ENCODE measurements at regions not wholly inside any gene's neighbourhood (a gene's known extent, or its start where the extent isn't known, plus 50 kb on each side); places are given as distances from the start of the nearest gene placed in this dataset.
A peak's percentile ranks its signal among the peaks of the same experiment; 100 is the strongest.

GRCh38 chr13:111448504-111448903, 128.1 kb downstream of the TEX29 start:
- DNase-seq (ENCODE audit: low read depth in 3 of 3, low spot score in 2 of 3), result no peak

- no peak for DNase-seq (ENCODE audit: low read depth in 3 of 3, low spot score in 2 of 3)
Observed at GRCh38 chr13:111449041-111449440, 128.6 kb downstream of the TEX29 start.

- DNase-seq (ENCODE audit: low read depth in 3 of 3, low spot score in 2 of 3), result no peak
Observed at GRCh38 chr13:111451402-111451801, 131.0 kb downstream of the TEX29 start.

DNA sequence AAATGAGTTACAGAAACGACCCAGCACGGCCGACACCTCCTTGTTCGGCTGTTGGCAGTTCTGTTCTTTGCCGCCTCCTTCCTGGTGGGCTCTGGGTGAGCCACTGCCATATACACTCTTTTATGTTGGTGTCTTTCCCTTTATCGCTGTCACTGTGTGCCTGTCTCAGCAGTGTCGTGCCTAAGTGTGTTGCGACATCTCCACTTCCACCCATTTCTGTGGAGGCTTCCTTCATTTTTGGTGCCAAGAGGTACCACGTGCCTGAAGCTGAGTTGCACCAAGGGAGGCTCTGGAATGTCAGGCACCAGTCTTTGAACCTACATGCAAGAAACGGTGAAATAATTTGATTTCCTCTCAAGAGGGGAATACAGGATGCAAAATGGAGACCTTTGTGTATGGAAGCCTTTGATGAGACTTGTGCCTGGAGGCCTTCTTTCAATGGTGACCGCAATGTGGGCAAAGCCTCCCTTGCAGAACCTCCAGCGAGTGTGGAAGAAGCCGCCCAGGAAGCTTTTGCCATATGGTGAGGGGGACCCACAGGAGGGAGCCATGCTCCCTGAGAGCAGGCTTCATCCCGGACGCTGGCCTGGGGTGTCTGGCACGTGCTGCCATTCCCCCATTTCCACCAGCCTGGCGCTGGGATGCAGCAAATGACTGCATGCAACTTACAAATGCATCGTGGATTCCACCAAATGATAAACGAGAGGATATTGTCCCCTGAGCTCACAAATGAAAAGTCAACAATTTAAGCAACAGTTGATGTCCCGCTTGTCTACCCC, 136.2 kb downstream of the TEX29 start:
- no peak for DNase-seq (ENCODE audit: low read depth in 3 of 3, low spot score in 2 of 3)

DNA sequence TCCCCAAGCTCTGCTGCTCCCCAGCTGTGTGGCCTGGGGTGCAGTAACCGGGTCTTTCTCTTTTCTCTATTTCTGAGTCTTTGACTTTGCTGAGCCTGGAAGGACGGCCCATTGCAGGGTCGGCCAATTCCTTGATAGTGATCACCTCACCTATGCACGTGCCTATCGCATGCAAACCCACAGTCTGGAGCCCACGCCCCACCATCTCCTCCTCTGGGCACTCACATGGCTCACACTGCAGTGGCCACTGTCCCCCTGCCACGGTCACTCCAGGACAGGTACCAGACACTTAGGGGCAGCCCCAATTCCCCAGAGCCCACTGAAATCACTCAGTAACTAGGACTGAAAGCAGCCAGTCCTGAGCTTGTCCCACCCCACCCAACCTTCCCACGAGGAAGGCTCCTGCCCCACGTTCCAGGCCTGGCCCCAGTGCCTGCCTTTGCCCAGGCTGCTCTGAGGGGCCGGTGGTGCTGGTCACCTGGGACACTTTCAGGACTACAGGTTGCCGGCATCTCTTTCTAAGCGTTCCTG, 137.6 kb downstream of the TEX29 start:
- no peak for DNase-seq (ENCODE audit: low read depth in 3 of 3, low spot score in 2 of 3)

- DNase-seq (ENCODE audit: low read depth in 3 of 3, low spot score in 2 of 3), result no peak
Observed at GRCh38 chr13:111458739-111459138, 138.3 kb downstream of the TEX29 start.

GRCh38 chr13:111459803-111460547, 139.5 kb downstream of the TEX29 start:
- no peak for DNase-seq (ENCODE audit: low read depth in 3 of 3, low spot score in 2 of 3)

- peak; percentile 27 to 33 (median 32) for DNase-seq (ENCODE audit: low read depth in 3 of 3, low spot score in 2 of 3)
Observed at GRCh38 chr13:111460548-111461444, 140.4 kb downstream of the TEX29 start.

- DNase-seq (ENCODE audit: low read depth in 3 of 3, low spot score in 2 of 3), result no peak
Observed at GRCh38 chr13:111461445-111462149, 141.2 kb downstream of the TEX29 start.

DNA sequence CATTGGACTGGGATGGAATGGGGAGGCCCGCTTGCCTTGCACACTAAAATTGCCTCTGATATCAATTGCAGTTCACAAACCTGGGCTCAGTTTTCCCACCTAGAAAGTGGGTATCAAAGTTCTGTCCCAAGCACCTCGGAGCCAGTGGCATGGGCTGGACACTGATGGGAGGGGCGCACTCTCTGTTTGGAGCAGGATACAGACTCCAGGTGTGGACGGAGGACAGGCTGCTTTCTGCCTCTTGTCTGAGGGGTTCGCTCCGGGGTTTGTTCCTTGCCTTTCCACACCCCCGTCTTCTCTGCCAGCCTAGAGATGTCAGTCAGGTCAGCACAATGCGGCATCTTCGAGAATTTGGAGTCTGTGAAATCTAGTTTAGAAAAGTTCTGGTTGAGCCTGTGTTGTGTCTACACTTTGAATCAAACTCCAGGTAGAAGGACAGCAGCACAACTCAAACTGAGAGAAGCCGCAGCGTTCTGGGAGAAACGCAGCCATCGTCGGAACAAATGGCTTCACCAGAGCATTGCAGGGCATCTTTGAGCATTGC, 141.9 kb downstream of the TEX29 start:
- no peak for DNase-seq (ENCODE audit: low read depth in 3 of 3, low spot score in 2 of 3)

DNA sequence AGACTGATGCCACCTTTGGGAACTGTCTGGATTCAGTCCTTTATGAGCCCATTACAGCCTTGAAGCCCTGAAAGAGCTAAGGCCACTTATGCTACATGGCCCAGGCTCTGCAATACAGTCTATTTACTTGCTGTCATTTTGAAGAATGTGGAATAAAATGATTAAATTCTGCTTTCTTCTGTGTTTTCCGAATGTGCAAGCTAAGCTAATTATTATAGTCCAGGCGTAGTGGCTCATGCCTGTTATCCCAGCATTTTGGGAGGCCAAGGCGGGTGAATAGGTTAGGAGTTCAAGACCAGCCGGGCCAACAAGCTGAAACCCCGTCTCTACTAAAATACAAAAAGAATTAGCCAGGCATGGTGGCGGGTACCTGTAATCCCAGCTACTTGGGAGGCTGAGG, 142.5 kb downstream of the TEX29 start:
- no peak for DNase-seq (ENCODE audit: low read depth in 3 of 3, low spot score in 2 of 3)

GRCh38 chr13:111467111-111467890, 146.9 kb downstream of the TEX29 start:
- no peak for DNase-seq (ENCODE audit: low read depth in 3 of 3, low spot score in 2 of 3)

- DNase-seq (ENCODE audit: low read depth in 3 of 3, low spot score in 2 of 3), result no peak
Observed at GRCh38 chr13:111468037-111468959, 147.9 kb downstream of the TEX29 start.

DNA sequence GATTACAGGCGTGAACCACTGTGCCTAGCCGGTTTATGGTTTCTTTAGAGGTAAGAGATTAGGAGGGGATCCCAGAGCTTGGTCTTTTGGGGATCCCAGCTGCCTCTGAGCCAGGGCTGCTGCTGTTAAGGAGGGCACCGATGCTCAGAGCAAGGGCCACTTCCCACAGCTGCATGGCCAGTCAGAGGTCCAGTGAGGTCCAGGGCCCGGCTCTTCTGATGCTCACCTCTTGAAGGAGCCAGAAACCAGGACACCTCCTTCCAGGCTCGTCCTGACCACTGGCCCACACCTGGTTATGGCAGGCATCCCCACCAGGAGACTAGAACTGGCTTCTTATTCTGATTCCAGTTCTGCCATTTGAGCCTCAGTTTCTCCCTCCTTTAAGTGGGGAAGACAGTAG, 149.0 kb downstream of the TEX29 start:
- DNase-seq (ENCODE audit: low read depth in 3 of 3, low spot score in 2 of 3), result no peak

DNA sequence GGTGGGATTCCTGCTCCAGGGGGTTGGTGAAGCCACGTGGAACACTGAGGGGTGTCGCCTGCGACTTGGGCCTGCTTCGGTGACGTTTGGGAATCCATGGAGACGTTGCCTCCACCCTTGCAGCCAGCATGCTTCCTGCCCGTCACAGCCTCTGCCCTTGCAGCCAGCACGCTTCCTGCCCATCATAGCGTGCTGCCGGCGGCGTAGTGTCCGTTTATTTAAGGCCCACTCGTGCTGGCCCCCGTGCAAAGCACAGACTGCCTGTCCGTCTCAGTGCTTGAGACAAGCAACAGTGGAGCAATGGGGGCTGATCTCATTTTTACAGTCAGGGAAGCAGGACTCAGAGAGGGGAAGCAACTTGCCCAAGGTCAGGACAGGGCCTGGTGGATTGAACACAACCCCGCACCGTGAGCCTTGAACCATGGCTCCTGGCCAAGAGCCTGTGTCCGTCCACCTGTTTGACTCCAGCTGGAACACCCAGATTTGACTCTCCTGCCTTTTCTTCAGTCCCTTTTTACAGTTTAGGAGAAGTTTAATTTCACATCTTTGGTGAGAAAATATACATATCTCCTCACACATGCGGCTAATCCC, 149.6 kb downstream of the TEX29 start:
- no peak for DNase-seq (ENCODE audit: low read depth in 3 of 3, low spot score in 2 of 3)

DNA sequence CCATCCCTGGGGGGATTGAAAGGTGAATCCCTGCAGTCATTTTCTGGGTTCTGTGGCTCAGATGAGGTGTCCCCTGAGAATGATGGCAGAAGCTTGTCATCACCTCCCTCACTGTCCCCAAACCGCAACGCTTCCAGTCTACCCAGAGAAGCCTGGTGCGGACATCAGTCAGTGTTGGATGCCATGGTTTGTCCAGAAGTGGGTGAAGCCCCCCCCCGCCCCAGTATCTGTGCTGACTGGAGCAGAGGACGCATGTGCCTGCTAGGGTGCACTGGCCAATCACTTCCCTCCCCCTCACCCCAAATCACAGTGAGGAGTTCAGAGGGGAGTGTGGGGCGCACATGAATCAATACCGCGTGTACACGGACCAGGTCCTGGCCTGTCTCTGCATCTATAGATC, 150.5 kb downstream of the TEX29 start:
- no peak for DNase-seq (ENCODE audit: low read depth in 3 of 3, low spot score in 2 of 3)

GRCh38 chr13:111472083-111472482, 151.6 kb downstream of the TEX29 start:
- DNase-seq (ENCODE audit: low read depth in 3 of 3, low spot score in 2 of 3), result no peak
